GM12864 (cell line): ENCODE measurements at regions not wholly inside any gene's neighbourhood (a gene's known extent, or its start where the extent isn't known, plus 50 kb on each side); places are given as distances from the start of the nearest gene placed in this dataset.
"Not testable (repeated sequence)": the region's sequence is repeated elsewhere in the genome, so short reads cannot be mapped to it uniquely, and the experiment has no call there.

Source experiments
- DNase-seq: peaks from one replicate; pipeline ENCODE4 v3.0.0-alpha.2; 2011; ENCODE audit warnings: low read depth
- H3K4me3 ChIP-seq: 2 replicates; pipeline ENCODE4 v1.5.1; 2011; ENCODE audit warnings: mild to moderate bottlenecking, low read depth, low read length, control low read depth
- TF ChIP-seq, protein P1 (sequence below): IDR thresholded peaks from 2 replicates; pipeline ENCODE4 v1.5.1; 2011; ENCODE audit warnings: low read depth, mild to moderate bottlenecking, moderate library complexity, low read length, control low read depth, inconsistent platforms; ENCODE audit errors: missing control alignments

DNA sequence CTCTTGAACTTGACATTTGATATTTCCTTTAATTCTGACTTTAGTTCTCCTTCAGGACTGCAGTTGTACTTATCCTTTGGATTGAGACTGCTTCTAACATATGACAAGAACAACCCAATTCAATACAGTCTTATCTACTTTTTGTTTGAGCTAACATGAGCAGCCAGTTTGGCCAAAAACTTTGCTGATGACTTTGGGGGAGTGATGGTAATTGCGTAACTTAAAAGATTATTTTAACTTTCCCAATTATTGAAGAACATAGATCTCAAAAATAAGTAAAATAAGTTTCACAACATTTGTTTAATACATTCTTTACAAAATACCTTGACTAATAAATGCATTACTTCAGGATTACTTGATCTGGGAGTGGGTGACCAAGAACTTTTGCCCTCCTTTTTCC lies 1311.1 kb upstream of the NRXN1 start:
- no peak overlapping the region for H3K4me3 ChIP-seq
- no peak for DNase-seq
- TF ChIP-seq, protein P1, sequence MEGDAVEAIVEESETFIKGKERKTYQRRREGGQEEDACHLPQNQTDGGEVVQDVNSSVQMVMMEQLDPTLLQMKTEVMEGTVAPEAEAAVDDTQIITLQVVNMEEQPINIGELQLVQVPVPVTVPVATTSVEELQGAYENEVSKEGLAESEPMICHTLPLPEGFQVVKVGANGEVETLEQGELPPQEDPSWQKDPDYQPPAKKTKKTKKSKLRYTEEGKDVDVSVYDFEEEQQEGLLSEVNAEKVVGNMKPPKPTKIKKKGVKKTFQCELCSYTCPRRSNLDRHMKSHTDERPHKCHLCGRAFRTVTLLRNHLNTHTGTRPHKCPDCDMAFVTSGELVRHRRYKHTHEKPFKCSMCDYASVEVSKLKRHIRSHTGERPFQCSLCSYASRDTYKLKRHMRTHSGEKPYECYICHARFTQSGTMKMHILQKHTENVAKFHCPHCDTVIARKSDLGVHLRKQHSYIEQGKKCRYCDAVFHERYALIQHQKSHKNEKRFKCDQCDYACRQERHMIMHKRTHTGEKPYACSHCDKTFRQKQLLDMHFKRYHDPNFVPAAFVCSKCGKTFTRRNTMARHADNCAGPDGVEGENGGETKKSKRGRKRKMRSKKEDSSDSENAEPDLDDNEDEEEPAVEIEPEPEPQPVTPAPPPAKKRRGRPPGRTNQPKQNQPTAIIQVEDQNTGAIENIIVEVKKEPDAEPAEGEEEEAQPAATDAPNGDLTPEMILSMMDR = no peak

DNA sequence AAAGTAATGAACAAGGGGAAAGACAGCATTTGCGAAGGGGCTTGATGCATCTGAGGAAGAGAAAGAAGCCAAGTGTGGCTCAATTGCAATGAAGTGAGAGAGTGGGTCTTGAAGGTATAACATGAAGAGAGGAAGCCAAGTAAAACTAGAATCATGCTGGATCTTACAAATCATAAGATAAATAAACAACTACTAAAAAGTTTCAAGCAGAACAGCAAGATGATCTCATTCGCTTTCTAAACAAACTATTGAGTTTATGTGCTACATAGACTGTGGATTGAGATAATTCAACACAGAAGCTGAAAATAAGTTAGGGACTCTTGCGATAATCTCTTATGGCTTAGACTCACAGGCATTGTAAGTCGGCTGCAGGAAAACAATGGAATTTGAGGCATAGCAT lies 1310.5 kb upstream of the NRXN1 start:
- no peak for DNase-seq
- TF ChIP-seq, protein P1 = no peak
- no peak overlapping the region for H3K4me3 ChIP-seq

DNA sequence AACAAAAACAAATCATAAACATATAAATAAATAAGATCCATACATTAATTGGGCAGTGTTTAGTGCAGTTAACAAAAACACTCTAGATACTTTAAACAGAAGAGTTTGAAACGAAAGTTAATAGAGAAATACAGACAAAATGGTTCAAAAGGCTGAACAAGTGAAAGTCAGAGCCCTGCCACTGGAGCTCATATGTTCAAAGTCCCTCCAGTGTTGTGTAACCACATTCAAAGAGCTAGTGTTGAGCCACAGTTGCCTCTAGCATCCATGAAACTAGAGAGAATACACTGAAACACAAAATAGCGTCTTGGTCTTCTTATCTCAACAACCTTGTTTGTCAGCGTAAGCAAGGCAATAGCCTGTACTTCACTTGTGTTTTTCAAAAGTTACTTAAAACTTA lies 1309.8 kb upstream of the NRXN1 start:
- no peak overlapping the region for H3K4me3 ChIP-seq
- TF ChIP-seq, protein P1 = no peak
- DNase-seq = no peak

DNA sequence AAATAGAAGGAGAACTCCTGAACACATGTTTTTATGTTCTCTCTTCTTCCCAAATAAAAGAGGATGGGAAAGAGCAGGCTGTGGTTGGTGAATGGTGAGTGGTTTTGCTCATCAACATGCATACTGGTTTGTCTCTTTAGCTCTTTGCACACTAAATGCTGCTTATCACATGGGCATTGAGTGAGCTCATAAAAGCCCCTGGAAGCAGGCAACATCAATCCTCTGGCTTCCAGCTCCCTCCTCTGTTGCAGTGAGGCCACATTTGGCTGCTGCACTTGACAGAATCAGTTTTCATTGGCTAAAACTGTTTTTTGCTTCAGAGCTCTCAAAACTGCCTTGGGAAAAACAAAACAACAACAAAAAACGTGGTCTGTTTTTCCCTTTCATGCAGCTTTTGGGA lies 1308.2 kb upstream of the NRXN1 start:
- TF ChIP-seq, protein P1 = no peak
- DNase-seq = no peak
- no peak overlapping the region for H3K4me3 ChIP-seq

DNA sequence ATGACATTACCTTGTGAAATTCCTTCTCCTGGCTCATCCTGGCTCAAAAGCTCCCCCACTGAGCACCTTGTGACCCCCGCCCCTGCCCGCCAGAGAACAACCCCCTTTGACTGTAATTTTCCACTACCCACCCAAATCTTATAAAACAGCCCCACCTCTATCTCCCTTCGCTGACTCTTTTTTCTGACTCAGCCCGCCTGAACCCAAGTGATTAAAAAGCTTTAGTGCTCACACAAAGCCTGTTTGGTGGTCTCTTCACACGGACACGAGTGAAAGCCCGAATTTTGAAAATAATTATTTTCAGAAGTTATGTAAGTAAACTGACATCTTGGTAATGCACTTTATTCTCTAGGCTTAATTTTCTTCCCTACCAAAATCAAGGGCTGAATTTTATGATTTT lies 1305.9 kb upstream of the NRXN1 start:
- DNase-seq, H3K4me3 ChIP-seq: not testable (repeated sequence)

DNA sequence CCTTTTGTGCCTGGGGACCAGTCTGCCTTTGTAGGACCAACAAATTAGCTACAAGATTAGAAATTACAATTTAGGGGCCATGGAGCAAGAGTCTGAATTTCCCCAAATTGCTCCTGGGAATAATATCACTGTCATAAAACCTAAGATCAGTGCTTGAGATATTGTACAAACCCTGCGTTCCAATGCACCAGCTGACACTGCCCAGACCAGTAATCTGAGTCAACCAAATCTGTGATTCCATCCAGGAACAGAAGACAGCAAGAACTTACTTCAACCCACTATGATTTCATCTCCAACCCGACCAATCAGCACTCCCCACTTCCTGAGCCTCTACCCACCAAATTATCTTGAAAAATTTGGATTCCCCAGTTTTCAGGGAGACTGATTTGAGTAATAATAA lies 1305.0 kb upstream of the NRXN1 start:
- DNase-seq = no peak
- H3K4me3 ChIP-seq = no peak overlapping the region
- TF ChIP-seq, protein P1 = no peak

DNA sequence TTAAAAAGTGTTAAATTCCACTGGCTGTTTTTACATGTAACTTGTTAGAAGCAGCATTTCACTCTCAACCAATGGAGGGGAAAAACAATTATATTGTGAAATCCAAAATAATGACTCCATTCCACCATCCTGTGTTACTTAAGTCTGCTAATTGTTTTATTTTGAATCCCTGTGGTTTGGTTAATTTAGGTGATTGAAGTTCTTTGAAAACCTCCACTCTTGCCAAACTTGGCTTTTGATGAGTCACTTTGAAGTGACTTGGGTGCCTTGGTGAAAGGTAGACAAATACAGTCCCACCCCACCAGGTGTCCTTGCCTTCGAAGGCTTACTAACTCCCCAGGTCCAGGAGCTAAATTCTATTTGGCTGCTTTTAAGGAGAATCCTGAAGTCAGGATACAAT lies 1303.8 kb upstream of the NRXN1 start:
- TF ChIP-seq, protein P1 = no peak
- DNase-seq = no peak
- H3K4me3 ChIP-seq = no peak overlapping the region

DNA sequence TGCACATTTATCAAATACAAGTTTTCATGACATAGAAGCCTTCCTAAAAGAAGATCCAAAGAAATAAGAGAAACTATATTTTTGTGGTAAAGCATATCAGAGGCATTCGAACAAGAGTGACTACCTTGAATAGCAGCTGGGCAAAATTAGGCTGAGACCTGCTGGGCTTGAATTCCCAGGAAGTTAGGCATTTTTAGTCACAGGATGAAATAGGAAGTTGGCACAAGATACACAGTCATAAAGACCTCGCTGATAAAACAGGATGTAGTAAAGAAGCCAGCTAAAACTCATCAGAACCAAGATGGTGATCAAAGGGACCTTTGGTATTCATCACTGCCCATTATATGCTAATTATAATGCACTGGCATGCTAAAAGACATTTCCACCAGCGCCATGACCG lies 1302.3 kb upstream of the NRXN1 start:
- TF ChIP-seq, protein P1 = no peak
- no peak for DNase-seq
- H3K4me3 ChIP-seq = no peak overlapping the region
